ENCODE measurements at regions not wholly inside any gene's neighbourhood (a gene's known extent, or its start where the extent isn't known, plus 50 kb on each side); places are given as distances from the start of the nearest gene placed in this dataset.

DNA sequence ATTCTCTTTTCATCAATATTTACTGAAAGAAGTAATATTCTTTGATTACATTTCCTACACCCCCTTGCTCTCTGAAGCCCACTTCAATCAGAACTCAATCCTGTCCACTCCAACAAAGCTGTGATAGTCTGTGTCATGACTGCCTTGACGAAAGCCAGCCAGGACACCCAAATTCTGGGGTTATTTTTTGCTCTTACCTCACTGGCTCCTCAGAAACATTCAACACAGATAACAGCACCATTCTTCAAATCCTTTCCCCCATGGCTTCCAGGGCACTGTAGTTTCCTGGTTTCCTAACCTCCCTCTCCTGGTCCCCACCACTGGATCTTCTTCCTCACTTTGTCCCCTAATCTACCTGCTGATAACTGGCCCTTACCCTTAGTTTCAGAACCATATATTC is 106.1 kb upstream of the FER start:
- TF ChIP-seq, protein P1, sequence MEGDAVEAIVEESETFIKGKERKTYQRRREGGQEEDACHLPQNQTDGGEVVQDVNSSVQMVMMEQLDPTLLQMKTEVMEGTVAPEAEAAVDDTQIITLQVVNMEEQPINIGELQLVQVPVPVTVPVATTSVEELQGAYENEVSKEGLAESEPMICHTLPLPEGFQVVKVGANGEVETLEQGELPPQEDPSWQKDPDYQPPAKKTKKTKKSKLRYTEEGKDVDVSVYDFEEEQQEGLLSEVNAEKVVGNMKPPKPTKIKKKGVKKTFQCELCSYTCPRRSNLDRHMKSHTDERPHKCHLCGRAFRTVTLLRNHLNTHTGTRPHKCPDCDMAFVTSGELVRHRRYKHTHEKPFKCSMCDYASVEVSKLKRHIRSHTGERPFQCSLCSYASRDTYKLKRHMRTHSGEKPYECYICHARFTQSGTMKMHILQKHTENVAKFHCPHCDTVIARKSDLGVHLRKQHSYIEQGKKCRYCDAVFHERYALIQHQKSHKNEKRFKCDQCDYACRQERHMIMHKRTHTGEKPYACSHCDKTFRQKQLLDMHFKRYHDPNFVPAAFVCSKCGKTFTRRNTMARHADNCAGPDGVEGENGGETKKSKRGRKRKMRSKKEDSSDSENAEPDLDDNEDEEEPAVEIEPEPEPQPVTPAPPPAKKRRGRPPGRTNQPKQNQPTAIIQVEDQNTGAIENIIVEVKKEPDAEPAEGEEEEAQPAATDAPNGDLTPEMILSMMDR (IDR thresholded peaks at IDR 0.05): no peak
- TF ChIP-seq POLR2A (IDR thresholded peaks at IDR 0.05): no peak
- no peak for TF ChIP-seq POLR2AphosphoS5 (IDR thresholded peaks at IDR 0.05; ENCODE audit: insufficient read depth in 1 of 2, low read depth in 1 of 2)

Data from vagina (tissue), 2 donors.